H9 (cell line): ENCODE measurements at regions not wholly inside any gene's neighbourhood (a gene's known extent, or its start where the extent isn't known, plus 50 kb on each side); places are given as distances from the start of the nearest gene placed in this dataset.

ENCODE experiments used
- DNase-seq: peaks from one replicate; pipeline ENCODE4 v3.0.0-alpha.2; 2017
- H2AFZ ChIP-seq: one replicate; pipeline ENCODE4 v1.6.1; 2013; ENCODE audit warnings: mild to moderate bottlenecking, low read length, control low read depth, moderate library complexity
- H2AK5ac ChIP-seq: 2 replicates; pipeline ENCODE4 v1.6.1; 2013; ENCODE audit warnings: low read length, control low read depth, mixed read lengths; ENCODE audit not compliant: insufficient read length
- H2BK120ac ChIP-seq: one replicate; pipeline ENCODE4 v1.6.1; 2013; ENCODE audit warnings: low read depth, mild to moderate bottlenecking, low read length, control low read depth, inconsistent platforms; ENCODE audit not compliant: poor library complexity, severe bottlenecking
- H2BK12ac ChIP-seq: 2 replicates; pipeline ENCODE4 v1.6.1; 2013; ENCODE audit warnings: low read length, control low read depth, mixed read lengths, low read depth; ENCODE audit not compliant: insufficient read length
- H2BK15ac ChIP-seq: 2 replicates; pipeline ENCODE4 v1.6.1; 2013; ENCODE audit warnings: low read depth, low read length, control low read depth
- H2BK20ac ChIP-seq: one replicate; pipeline ENCODE4 v1.6.1; 2013; ENCODE audit warnings: low read depth, mild to moderate bottlenecking, low read length, control low read depth, inconsistent platforms; ENCODE audit not compliant: poor library complexity, severe bottlenecking
- H2BK5ac ChIP-seq: 2 replicates; pipeline ENCODE4 v1.6.1; 2013; ENCODE audit warnings: low read length, control low read depth, mixed read lengths; ENCODE audit not compliant: insufficient read length
- H3K14ac ChIP-seq: 2 replicates; pipeline ENCODE4 v1.6.1; 2013; ENCODE audit warnings: low read length, control low read depth; ENCODE audit not compliant: insufficient read depth
- H3K18ac ChIP-seq: 2 replicates; pipeline ENCODE4 v1.6.1; 2013; ENCODE audit warnings: low read depth, mild to moderate bottlenecking, mixed read lengths, low read length, control low read depth; ENCODE audit not compliant: insufficient read length
- H3K23ac ChIP-seq: 2 replicates; pipeline ENCODE4 v1.6.1; 2013; ENCODE audit warnings: low read length, control low read depth, mixed read lengths, low read depth; ENCODE audit not compliant: insufficient read length
- H3K23me2 ChIP-seq: 2 replicates; pipeline ENCODE4 v1.6.1; 2013; ENCODE audit warnings: low read depth, mild to moderate bottlenecking, mixed read lengths, low read length, control low read depth; ENCODE audit not compliant: insufficient read length, poor library complexity, severe bottlenecking
- H3K27ac ChIP-seq: 2 replicates; pipeline ENCODE4 v1.5.1; 2013; ENCODE audit warnings: low read length, control low read depth, mixed read lengths, low read depth; ENCODE audit not compliant: insufficient read length
- H3K27me3 ChIP-seq: 2 replicates; pipeline ENCODE4 v1.6.1; 2013; ENCODE audit warnings: low read length, control low read depth, inconsistent platforms; ENCODE audit not compliant: insufficient read depth
- H3K4ac ChIP-seq: 2 replicates; pipeline ENCODE4 v1.6.1; 2013; ENCODE audit warnings: low read depth, mild to moderate bottlenecking, control low read depth, inconsistent platforms, low read length, moderate library complexity
- H3K4me1 ChIP-seq: 2 replicates; pipeline ENCODE4 v1.6.1; 2013; ENCODE audit warnings: low read length, control low read depth, inconsistent platforms; ENCODE audit not compliant: insufficient read depth
- H3K4me2 ChIP-seq: 2 replicates; pipeline ENCODE4 v1.6.1; 2013; ENCODE audit warnings: low read length, control low read depth, mixed read lengths; ENCODE audit not compliant: insufficient read length, insufficient read depth
- H3K56ac ChIP-seq: 2 replicates; pipeline ENCODE4 v1.6.1; 2013; ENCODE audit warnings: low read depth, mild to moderate bottlenecking, mixed read lengths, low read length, control low read depth; ENCODE audit not compliant: insufficient read length
- H3K79me1 ChIP-seq: 2 replicates; pipeline ENCODE4 v1.6.1; 2013; ENCODE audit warnings: low read depth, mild to moderate bottlenecking, moderate library complexity, low read length, control low read depth, inconsistent platforms; ENCODE audit not compliant: insufficient read depth, poor library complexity, severe bottlenecking
- H3K79me2 ChIP-seq: 2 replicates; pipeline ENCODE4 v1.6.1; 2013; ENCODE audit warnings: low read length, control low read depth, inconsistent platforms; ENCODE audit not compliant: insufficient read depth
- H3K9ac ChIP-seq: 2 replicates; pipeline ENCODE4 v1.6.1; 2013; ENCODE audit warnings: low read length, control low read depth, mixed read lengths; ENCODE audit not compliant: insufficient read length; ENCODE audit errors: extremely low read depth
- H3K9me3 ChIP-seq: one replicate; pipeline ENCODE4 v1.6.1; 2013; ENCODE audit warnings: low read depth, low read length, inconsistent platforms; ENCODE audit not compliant: control insufficient read depth
- H3T11ph ChIP-seq: one replicate; pipeline ENCODE4 v1.6.1; 2013; ENCODE audit warnings: mild to moderate bottlenecking, low read length, control low read depth, inconsistent platforms
- H4K20me1 ChIP-seq: one replicate; pipeline ENCODE4 v1.6.1; 2013; ENCODE audit not compliant: control insufficient read depth, insufficient read length, insufficient read depth
- H4K5ac ChIP-seq: 2 replicates; pipeline ENCODE4 v1.6.1; 2013; ENCODE audit warnings: low read depth, mild to moderate bottlenecking, mixed read lengths, low read length, control low read depth; ENCODE audit not compliant: insufficient read length
- H4K8ac ChIP-seq: replicated peaks from 2 replicates; pipeline ENCODE4 v1.6.1; 2013; ENCODE audit warnings: low read length, control low read depth, mixed read lengths, low read depth; ENCODE audit not compliant: insufficient read length
- H4K91ac ChIP-seq: 2 replicates; pipeline ENCODE4 v1.6.1; 2013; ENCODE audit warnings: low read depth, mild to moderate bottlenecking, moderate library complexity, mixed read lengths, low read length, control low read depth; ENCODE audit not compliant: insufficient read length
- H3K27ac Mint-ChIP-seq, 3 experiments: 2 replicates in 2 of 3; 3 replicates in 1 of 3; pipeline ENCODE4 v1.8.0; 2020 to 2021; ENCODE audit warnings: mixed read lengths in 3 of 3, mild to moderate bottlenecking in 1 of 3, moderate library complexity in 1 of 3
- H3K27me3 Mint-ChIP-seq: 2 replicates; pipeline ENCODE4 v1.8.0; 2021; ENCODE audit warnings: low read depth, mild to moderate bottlenecking, moderate library complexity, mixed read lengths
- H3K36me3 Mint-ChIP-seq, 3 experiments: 2 replicates in 2 of 3; 3 replicates in 1 of 3; pipeline ENCODE4 v1.8.0; 2020 to 2021; ENCODE audit warnings: low read depth in 3 of 3, mixed read lengths in 3 of 3; ENCODE audit not compliant: insufficient read depth in 1 of 3
- H3K4me1 Mint-ChIP-seq, 2 experiments: 2 replicates each; pipeline ENCODE4 v1.8.0; 2020; ENCODE audit warnings: mixed read lengths in 2 of 2
- H3K4me3 Mint-ChIP-seq, 2 experiments: 2 replicates in 1 of 2; 3 replicates in 1 of 2; pipeline ENCODE4 v1.8.0; 2020 to 2021; ENCODE audit warnings: mild to moderate bottlenecking in 2 of 2, mixed read lengths in 2 of 2, moderate library complexity in 1 of 2
- H3K9me3 Mint-ChIP-seq, 2 experiments: 2 replicates in 1 of 2; 3 replicates in 1 of 2; pipeline ENCODE4 v1.8.0; 2020; ENCODE audit warnings: mild to moderate bottlenecking in 2 of 2, mixed read lengths in 2 of 2, moderate library complexity in 1 of 2
- WGBS: extraction: QIAGEN DNeasy Blood & Tissue Kit; methylation state at CpG from one replicate; pipeline ENCODE4 v1.1.7; 2013; ENCODE audit warnings: missing lambda C conversion rate, low lambda C conversion rate, mixed read lengths; ENCODE audit not compliant: insufficient read length; ENCODE audit errors: extremely low coverage; 5-methylcytosine and 5-hydroxymethylcytosine counted together
- TF ChIP-seq, protein P1 (sequence below): fragments of 200-600 bp; sonication (generic); conservative IDR thresholded peaks from 3 replicates; pipeline ENCODE4 v1.8.0; 2021; ENCODE audit warnings: antibody characterized with exemption, mild to moderate bottlenecking

GRCh38 chr2:43055086-43055912 lies 171.1 kb downstream of the ZFP36L2 start:
- no CpG with 5 or more reads among the region's 16 CpGs for WGBS

More at GRCh38 chr2:43055086-43055912, 171.1 kb downstream of the ZFP36L2 start:
- Mint-ChIP-seq H3K27me3 (peaks cover 1% of the 10 kb centered on the region; the same call in 1 of the 2 replicates), H3K4me3 (no peak overlapping the region), H3K27ac (no peak overlapping the region), H3K36me3 (no peaks in the 10 kb centered on the region; a peak in 1 of 7 replicates), H3K4me1 (peaks cover 19 to 32% of the 10 kb centered on the region in 2 experiments), H3K9me3 (no peaks in the 10 kb centered on the region)
- H3K18ac ChIP-seq: no peak overlapping the region
- no peaks in the 10 kb centered on the region for H3K9me3 ChIP-seq
- H2AK5ac ChIP-seq: no peak overlapping the region
- H3K23ac ChIP-seq: no peak overlapping the region
- no peaks in the 10 kb centered on the region for H3K79me1 ChIP-seq
- H3K27me3 ChIP-seq: no peaks in the 10 kb centered on the region
- H2BK12ac ChIP-seq: no peak overlapping the region
- no peak overlapping the region for H2AFZ ChIP-seq
- H3K9ac ChIP-seq: no peak overlapping the region
- no peak overlapping the region for H4K91ac ChIP-seq
- TF ChIP-seq, protein P1, sequence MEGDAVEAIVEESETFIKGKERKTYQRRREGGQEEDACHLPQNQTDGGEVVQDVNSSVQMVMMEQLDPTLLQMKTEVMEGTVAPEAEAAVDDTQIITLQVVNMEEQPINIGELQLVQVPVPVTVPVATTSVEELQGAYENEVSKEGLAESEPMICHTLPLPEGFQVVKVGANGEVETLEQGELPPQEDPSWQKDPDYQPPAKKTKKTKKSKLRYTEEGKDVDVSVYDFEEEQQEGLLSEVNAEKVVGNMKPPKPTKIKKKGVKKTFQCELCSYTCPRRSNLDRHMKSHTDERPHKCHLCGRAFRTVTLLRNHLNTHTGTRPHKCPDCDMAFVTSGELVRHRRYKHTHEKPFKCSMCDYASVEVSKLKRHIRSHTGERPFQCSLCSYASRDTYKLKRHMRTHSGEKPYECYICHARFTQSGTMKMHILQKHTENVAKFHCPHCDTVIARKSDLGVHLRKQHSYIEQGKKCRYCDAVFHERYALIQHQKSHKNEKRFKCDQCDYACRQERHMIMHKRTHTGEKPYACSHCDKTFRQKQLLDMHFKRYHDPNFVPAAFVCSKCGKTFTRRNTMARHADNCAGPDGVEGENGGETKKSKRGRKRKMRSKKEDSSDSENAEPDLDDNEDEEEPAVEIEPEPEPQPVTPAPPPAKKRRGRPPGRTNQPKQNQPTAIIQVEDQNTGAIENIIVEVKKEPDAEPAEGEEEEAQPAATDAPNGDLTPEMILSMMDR: no peak
- H3K14ac ChIP-seq: peak overlapping the region; percentile 15; the same call in 1 of the 2 replicates
- H3K4me2 ChIP-seq: no peak overlapping the region
- no peak overlapping the region for H2BK20ac ChIP-seq
- no peak overlapping the region for H3T11ph ChIP-seq
- H3K23me2 ChIP-seq: no peaks in the 10 kb centered on the region
- no peaks in the 10 kb centered on the region for H3K79me2 ChIP-seq
- no peaks in the 10 kb centered on the region for H4K20me1 ChIP-seq
- no peak for DNase-seq
- no peak overlapping the region for H4K8ac ChIP-seq
- no peak overlapping the region for H2BK15ac ChIP-seq
- H2BK5ac ChIP-seq: no peak overlapping the region
- H3K27ac ChIP-seq: no peak overlapping the region
- H3K56ac ChIP-seq: no peak overlapping the region
- H3K4me1 ChIP-seq: peaks cover 4% of the 10 kb centered on the region; the same call in 1 of the 2 replicates
- no peak overlapping the region for H4K5ac ChIP-seq
- no peak overlapping the region for H2BK120ac ChIP-seq
- H3K4ac ChIP-seq: no peak overlapping the region
